Suppressor macrophage (primary cell): ENCODE measurements at regions not wholly inside any gene's neighbourhood (a gene's known extent, or its start where the extent isn't known, plus 50 kb on each side); places are given as distances from the start of the nearest gene placed in this dataset.
"Not testable (repeated sequence)": the region's sequence is repeated elsewhere in the genome, so short reads cannot be mapped to it uniquely, and the experiment has no call there.

Experiments used
- DNase-seq, 4 experiments: peaks; one replicate each; pipeline ENCODE4 v3.0.0-alpha.2; 2020 to 2022

GRCh38 chr9:25449503-25449902, 228.7 kb downstream of the TUSC1 start:
- DNase-seq: no peak

- DNase-seq: not testable (repeated sequence)
These were observed 232.5 kb downstream of the TUSC1 start for GRCh38 chr9:25445721-25446120.

GRCh38 chr9:25442526-25442925, 235.7 kb downstream of the TUSC1 start:
- DNase-seq: no peak

- DNase-seq: no peak
These were observed 250.3 kb downstream of the TUSC1 start for GRCh38 chr9:25427898-25428297.

DNA sequence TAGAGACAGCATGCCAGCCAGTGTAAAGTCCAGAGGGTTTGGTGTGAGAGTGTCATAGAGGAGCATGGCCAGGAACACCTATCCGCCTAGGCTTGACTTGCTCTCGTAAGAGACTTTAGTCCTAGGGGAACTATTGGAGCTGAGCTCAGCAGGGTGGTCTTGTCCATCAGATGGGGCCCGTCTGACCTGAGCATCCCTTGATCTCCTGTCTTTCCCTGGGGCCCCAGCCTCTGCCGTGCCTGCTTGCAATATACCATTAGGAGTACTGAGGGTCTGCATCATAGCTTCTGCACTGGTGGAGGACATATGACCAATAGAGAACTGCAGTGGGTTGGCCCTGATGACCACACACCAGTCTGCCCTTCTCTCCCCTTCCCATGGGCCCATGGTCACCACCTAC, 251.0 kb downstream of the TUSC1 start:
- DNase-seq: no peak

- DNase-seq: no peak
These were observed 256.7 kb downstream of the TUSC1 start for GRCh38 chr9:25421560-25421959.

- no peak for DNase-seq
These were observed 259.3 kb downstream of the TUSC1 start for GRCh38 chr9:25418974-25419373.

DNA sequence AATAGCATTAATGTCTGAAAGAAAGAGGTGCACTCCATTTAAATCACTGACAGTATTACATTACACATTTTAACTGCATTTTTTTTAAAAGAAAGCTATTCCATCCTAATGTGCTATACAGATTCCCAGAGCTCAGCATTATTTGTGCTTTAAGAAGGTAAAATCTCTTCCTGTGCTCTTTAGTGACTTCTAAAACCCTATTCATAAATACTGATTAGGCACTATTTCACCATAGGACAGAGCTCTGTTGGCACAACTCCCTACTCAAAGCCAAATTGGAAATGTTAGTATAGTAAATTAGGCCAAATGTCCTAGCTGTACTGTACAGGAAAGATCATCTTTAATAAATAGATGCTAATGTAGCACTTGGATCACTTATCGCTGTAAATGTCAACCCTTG, 262.5 kb downstream of the TUSC1 start:
- no peak for DNase-seq

- no peak for DNase-seq
These were observed 265.6 kb downstream of the TUSC1 start for GRCh38 chr9:25412646-25413045.

DNA sequence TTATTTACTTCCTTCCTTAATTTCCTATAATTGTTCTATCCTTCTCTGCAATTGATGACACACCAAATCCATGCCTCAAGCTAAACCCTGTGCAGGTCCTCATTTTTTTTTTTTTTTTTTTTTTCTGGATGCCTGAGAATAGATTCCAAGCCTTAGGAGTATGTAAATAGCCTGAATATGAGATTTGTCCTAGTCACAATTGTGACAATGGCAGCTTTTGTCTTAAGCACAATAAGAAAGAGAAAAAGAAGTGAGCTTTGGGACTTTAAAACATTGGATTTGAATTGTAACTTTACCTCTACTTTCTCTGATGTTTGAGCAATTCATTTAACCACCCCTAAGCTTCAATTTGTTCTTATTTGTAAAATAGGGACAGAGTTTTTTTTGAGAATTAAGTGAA, 280.5 kb downstream of the TUSC1 start:
- DNase-seq: no peak

GRCh38 chr9:25396828-25397227, 281.4 kb downstream of the TUSC1 start:
- no peak for DNase-seq

DNA sequence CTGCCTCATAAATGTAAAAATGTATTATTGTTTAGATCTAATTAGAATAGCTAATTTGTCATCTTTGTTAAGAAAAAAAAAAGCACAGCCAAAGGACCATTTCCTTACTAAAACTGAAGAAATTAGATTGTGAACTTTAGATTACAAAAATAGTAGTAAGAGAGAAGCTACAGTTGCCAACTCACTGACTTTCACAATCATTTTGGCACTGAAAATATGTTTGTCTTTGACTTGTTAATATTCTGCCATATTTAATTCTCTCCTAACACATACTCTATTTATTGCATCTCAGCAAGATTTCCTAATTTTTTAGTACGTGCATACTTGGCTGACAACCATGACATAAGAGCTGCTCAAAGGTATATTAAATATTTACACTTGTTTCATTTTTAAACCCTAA, 297.1 kb downstream of the TUSC1 start:
- no peak for DNase-seq

- DNase-seq: no peak
These were observed 301.2 kb downstream of the TUSC1 start for GRCh38 chr9:25377039-25377438.

DNA sequence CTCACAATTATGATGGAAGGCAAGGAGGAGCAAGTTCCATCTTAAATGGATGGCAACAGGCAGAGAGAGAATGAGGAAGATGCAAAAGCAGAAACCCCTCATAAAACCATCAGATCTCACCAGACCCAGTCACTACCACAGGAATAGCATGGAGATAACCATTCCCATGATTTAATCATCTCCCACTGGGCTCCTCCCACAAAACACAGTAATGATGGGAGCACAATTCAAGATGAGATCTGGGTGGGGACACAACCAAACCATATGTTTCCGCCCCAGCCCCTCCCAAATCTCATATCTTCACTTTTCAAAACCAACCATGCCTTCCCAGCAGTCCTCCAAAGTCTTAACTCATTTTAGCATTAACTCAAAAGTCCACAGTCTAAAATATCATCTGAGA, 304.0 kb downstream of the TUSC1 start:
- no peak for DNase-seq

DNA sequence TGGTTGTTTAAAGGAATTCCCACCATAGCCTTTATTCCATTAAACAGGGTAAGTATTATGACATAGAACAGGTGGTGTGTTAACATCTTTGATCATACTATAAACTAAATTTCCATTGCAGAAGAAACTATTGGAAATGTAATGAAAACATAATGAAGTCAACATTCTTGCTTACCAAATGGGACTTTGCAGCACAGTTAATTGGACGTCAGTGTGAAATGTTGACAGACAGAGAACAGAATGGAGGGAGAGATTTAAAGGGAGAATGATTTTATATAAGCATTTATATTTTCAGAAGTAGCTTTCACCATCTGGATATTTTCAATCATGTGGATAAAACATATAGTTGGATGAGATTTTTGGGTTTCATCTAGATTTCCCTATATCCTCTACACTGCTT, 311.3 kb downstream of the TUSC1 start:
- DNase-seq: no peak

GRCh38 chr9:25353783-25354182, 324.5 kb downstream of the TUSC1 start:
- no peak for DNase-seq

GRCh38 chr9:25350011-25350410, 328.2 kb downstream of the TUSC1 start:
- no peak for DNase-seq

DNA sequence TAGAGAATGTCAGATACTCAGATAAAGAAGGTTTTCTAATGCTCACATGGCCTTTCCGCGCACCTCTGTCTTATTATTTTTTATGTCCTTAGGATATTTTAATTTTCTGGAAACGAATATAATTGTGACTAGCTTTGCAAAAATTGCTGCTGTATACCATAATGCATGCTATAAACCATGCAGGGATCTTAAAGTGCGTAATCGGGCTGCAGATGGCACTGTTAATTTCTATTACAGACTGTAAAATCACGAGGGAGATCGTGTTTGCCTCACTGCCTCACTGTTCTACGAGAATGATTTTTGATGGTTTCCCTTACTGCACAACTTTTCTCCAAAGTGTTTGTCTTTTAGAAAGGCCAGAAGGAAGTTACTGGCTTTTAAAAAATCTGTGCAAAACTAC, 356.1 kb downstream of the TUSC1 start:
- no peak for DNase-seq

GRCh38 chr9:25310961-25311360, 367.3 kb downstream of the TUSC1 start:
- no peak for DNase-seq

DNA sequence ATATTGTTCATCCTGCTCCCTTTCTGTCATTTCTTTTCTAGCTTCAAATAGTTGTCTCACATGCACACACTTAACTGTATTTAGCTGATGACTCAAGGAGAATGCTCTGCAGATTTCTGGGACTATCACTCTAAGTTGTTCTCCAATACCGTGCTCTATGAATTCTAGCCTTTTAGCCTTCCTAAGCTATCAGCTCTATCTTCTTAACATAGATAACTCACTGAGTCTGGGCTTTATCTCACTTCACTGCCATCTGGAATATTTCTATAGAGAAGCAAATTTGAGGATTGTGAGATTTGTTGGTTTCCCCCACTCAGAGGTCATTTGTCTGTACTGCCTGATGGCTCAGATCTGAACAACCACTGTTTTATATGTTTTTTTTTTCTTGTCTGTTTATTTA, 369.7 kb downstream of the TUSC1 start:
- no peak for DNase-seq

GRCh38 chr9:25302601-25303000, 375.6 kb downstream of the TUSC1 start:
- DNase-seq: no peak

DNA sequence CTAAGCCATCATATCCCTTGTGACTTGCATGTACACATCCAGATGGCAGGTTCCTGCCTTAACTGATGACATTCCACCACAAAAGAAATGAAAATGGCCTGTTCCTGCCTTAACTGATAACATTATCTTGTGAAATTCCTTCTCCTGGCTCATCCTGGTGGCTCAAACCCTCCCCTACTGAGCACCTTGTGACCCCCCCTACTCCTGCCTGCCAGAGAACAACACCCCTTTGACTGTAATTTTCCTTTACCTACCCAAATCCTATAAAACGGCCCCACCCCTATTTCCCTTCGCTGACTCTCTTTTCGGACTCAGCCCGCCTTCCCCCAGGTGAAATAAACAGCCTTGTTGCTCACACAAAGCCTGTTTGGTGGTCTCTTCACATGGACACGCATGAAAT, 390.0 kb downstream of the TUSC1 start:
- DNase-seq: not testable (repeated sequence)

DNA sequence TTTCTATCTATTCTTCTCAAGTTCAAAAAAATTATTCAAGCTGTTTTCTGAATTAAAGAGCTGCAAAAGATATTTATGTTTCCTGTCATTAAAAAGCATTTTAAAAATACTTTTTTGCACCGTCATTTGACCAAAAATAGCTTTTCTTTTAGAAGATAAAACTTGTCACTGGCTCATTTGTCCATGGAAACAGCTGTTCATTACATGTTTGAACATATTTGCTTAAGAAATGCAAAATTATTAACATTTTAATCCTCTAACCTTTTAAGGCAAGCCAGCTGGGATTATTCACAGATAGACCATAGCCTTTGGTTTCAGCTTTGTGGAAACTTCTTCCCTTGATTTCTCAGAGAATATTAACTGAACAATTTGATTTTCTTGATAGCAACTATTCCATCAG, 393.9 kb downstream of the TUSC1 start:
- DNase-seq: no peak

DNA sequence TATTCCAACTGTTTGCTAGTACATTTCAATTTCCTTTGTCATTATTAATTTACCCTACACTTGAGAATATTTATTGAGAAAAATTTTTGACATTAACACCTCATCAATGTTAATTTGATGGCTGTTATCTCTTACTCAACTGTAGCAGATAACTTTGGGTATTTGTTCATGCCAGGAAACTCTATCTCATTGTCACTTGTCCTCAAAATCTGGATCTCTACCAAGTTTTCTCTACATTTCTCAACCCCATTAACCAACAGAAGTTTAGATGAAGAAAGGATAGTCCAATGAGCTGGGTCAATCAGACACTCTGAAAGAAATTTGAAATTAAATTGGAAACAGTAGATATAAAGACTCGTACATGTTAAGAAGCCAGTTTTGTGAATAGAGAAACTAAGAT, 395.3 kb downstream of the TUSC1 start:
- DNase-seq: no peak

DNA sequence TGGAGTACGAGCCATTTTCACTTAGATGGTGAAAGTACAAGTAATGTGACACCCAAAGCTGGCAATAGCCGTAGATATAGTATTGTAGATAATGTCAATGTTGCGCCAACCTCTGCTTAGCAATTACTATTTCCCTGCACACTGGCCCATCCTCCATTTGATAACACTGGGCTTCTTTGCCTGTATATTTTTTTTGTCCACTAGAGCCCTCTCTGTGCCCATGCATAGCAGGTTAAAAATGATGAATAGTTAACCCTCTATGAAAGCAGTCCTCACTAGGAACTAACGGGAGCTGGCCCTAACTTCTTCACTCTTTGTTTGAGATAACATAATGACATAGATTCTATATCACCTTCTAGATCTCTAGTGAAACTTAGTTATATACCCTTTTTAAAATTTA, 416.8 kb downstream of the TUSC1 start:
- DNase-seq: no peak

DNA sequence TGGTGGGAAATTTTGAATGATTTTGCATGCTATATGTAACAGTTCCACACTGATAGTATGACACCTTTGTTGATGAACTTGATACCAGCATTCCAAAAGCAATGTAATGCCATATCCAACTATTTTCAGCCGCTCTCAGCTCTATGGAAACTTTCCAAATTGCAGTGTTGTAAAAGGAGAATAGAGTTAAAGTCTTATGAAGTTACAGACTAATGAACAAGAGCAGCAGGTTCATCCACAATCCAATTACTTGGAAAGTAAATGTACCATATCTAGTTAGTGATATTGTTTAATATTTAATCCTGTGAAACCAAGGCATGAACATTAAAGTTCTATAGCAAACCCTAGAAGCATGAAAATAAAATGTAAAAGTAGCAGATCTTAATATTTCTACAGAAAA, 418.2 kb downstream of the TUSC1 start:
- no peak for DNase-seq
